H9 (cell line): ENCODE measurements at regions not wholly inside any gene's neighbourhood (a gene's known extent, or its start where the extent isn't known, plus 50 kb on each side); places are given as distances from the start of the nearest gene placed in this dataset.

Experiments used
- DNase-seq: peaks from one replicate; pipeline ENCODE4 v3.0.0-alpha.2; 2017
- H2AFZ ChIP-seq: one replicate; pipeline ENCODE4 v1.6.1; 2013; ENCODE audit warnings: mild to moderate bottlenecking, low read length, control low read depth, moderate library complexity
- H2AK5ac ChIP-seq: 2 replicates; pipeline ENCODE4 v1.6.1; 2013; ENCODE audit warnings: low read length, control low read depth, mixed read lengths; ENCODE audit not compliant: insufficient read length
- H2BK120ac ChIP-seq: one replicate; pipeline ENCODE4 v1.6.1; 2013; ENCODE audit warnings: low read depth, mild to moderate bottlenecking, low read length, control low read depth, inconsistent platforms; ENCODE audit not compliant: poor library complexity, severe bottlenecking
- H2BK12ac ChIP-seq: 2 replicates; pipeline ENCODE4 v1.6.1; 2013; ENCODE audit warnings: low read length, control low read depth, mixed read lengths, low read depth; ENCODE audit not compliant: insufficient read length
- H2BK15ac ChIP-seq: 2 replicates; pipeline ENCODE4 v1.6.1; 2013; ENCODE audit warnings: low read depth, low read length, control low read depth
- H2BK20ac ChIP-seq: one replicate; pipeline ENCODE4 v1.6.1; 2013; ENCODE audit warnings: low read depth, mild to moderate bottlenecking, low read length, control low read depth, inconsistent platforms; ENCODE audit not compliant: poor library complexity, severe bottlenecking
- H2BK5ac ChIP-seq: 2 replicates; pipeline ENCODE4 v1.6.1; 2013; ENCODE audit warnings: low read length, control low read depth, mixed read lengths; ENCODE audit not compliant: insufficient read length
- H3K14ac ChIP-seq: 2 replicates; pipeline ENCODE4 v1.6.1; 2013; ENCODE audit warnings: low read length, control low read depth; ENCODE audit not compliant: insufficient read depth
- H3K18ac ChIP-seq: 2 replicates; pipeline ENCODE4 v1.6.1; 2013; ENCODE audit warnings: low read depth, mild to moderate bottlenecking, mixed read lengths, low read length, control low read depth; ENCODE audit not compliant: insufficient read length
- H3K23ac ChIP-seq: 2 replicates; pipeline ENCODE4 v1.6.1; 2013; ENCODE audit warnings: low read length, control low read depth, mixed read lengths, low read depth; ENCODE audit not compliant: insufficient read length
- H3K23me2 ChIP-seq: 2 replicates; pipeline ENCODE4 v1.6.1; 2013; ENCODE audit warnings: low read depth, mild to moderate bottlenecking, mixed read lengths, low read length, control low read depth; ENCODE audit not compliant: insufficient read length, poor library complexity, severe bottlenecking
- H3K27ac ChIP-seq: 2 replicates; pipeline ENCODE4 v1.5.1; 2013; ENCODE audit warnings: low read length, control low read depth, mixed read lengths, low read depth; ENCODE audit not compliant: insufficient read length
- H3K27me3 ChIP-seq: 2 replicates; pipeline ENCODE4 v1.6.1; 2013; ENCODE audit warnings: low read length, control low read depth, inconsistent platforms; ENCODE audit not compliant: insufficient read depth
- H3K4ac ChIP-seq: 2 replicates; pipeline ENCODE4 v1.6.1; 2013; ENCODE audit warnings: low read depth, mild to moderate bottlenecking, control low read depth, inconsistent platforms, low read length, moderate library complexity
- H3K4me1 ChIP-seq: 2 replicates; pipeline ENCODE4 v1.6.1; 2013; ENCODE audit warnings: low read length, control low read depth, inconsistent platforms; ENCODE audit not compliant: insufficient read depth
- H3K4me2 ChIP-seq: 2 replicates; pipeline ENCODE4 v1.6.1; 2013; ENCODE audit warnings: low read length, control low read depth, mixed read lengths; ENCODE audit not compliant: insufficient read length, insufficient read depth
- H3K56ac ChIP-seq: 2 replicates; pipeline ENCODE4 v1.6.1; 2013; ENCODE audit warnings: low read depth, mild to moderate bottlenecking, mixed read lengths, low read length, control low read depth; ENCODE audit not compliant: insufficient read length
- H3K79me1 ChIP-seq: 2 replicates; pipeline ENCODE4 v1.6.1; 2013; ENCODE audit warnings: low read depth, mild to moderate bottlenecking, moderate library complexity, low read length, control low read depth, inconsistent platforms; ENCODE audit not compliant: insufficient read depth, poor library complexity, severe bottlenecking
- H3K79me2 ChIP-seq: 2 replicates; pipeline ENCODE4 v1.6.1; 2013; ENCODE audit warnings: low read length, control low read depth, inconsistent platforms; ENCODE audit not compliant: insufficient read depth
- H3K9ac ChIP-seq: 2 replicates; pipeline ENCODE4 v1.6.1; 2013; ENCODE audit warnings: low read length, control low read depth, mixed read lengths; ENCODE audit not compliant: insufficient read length; ENCODE audit errors: extremely low read depth
- H3K9me3 ChIP-seq: one replicate; pipeline ENCODE4 v1.6.1; 2013; ENCODE audit warnings: low read depth, low read length, inconsistent platforms; ENCODE audit not compliant: control insufficient read depth
- H3T11ph ChIP-seq: one replicate; pipeline ENCODE4 v1.6.1; 2013; ENCODE audit warnings: mild to moderate bottlenecking, low read length, control low read depth, inconsistent platforms
- H4K20me1 ChIP-seq: one replicate; pipeline ENCODE4 v1.6.1; 2013; ENCODE audit not compliant: control insufficient read depth, insufficient read length, insufficient read depth
- H4K5ac ChIP-seq: 2 replicates; pipeline ENCODE4 v1.6.1; 2013; ENCODE audit warnings: low read depth, mild to moderate bottlenecking, mixed read lengths, low read length, control low read depth; ENCODE audit not compliant: insufficient read length
- H4K8ac ChIP-seq: replicated peaks from 2 replicates; pipeline ENCODE4 v1.6.1; 2013; ENCODE audit warnings: low read length, control low read depth, mixed read lengths, low read depth; ENCODE audit not compliant: insufficient read length
- H4K91ac ChIP-seq: 2 replicates; pipeline ENCODE4 v1.6.1; 2013; ENCODE audit warnings: low read depth, mild to moderate bottlenecking, moderate library complexity, mixed read lengths, low read length, control low read depth; ENCODE audit not compliant: insufficient read length
- H3K27ac Mint-ChIP-seq, 3 experiments: 2 replicates in 2 of 3; 3 replicates in 1 of 3; pipeline ENCODE4 v1.8.0; 2020 to 2021; ENCODE audit warnings: mixed read lengths in 3 of 3, mild to moderate bottlenecking in 1 of 3, moderate library complexity in 1 of 3
- H3K27me3 Mint-ChIP-seq: 2 replicates; pipeline ENCODE4 v1.8.0; 2021; ENCODE audit warnings: low read depth, mild to moderate bottlenecking, moderate library complexity, mixed read lengths
- H3K36me3 Mint-ChIP-seq, 3 experiments: 2 replicates in 2 of 3; 3 replicates in 1 of 3; pipeline ENCODE4 v1.8.0; 2020 to 2021; ENCODE audit warnings: low read depth in 3 of 3, mixed read lengths in 3 of 3; ENCODE audit not compliant: insufficient read depth in 1 of 3
- H3K4me1 Mint-ChIP-seq, 2 experiments: 2 replicates each; pipeline ENCODE4 v1.8.0; 2020; ENCODE audit warnings: mixed read lengths in 2 of 2
- H3K4me3 Mint-ChIP-seq, 2 experiments: 2 replicates in 1 of 2; 3 replicates in 1 of 2; pipeline ENCODE4 v1.8.0; 2020 to 2021; ENCODE audit warnings: mild to moderate bottlenecking in 2 of 2, mixed read lengths in 2 of 2, moderate library complexity in 1 of 2
- H3K9me3 Mint-ChIP-seq, 2 experiments: 2 replicates in 1 of 2; 3 replicates in 1 of 2; pipeline ENCODE4 v1.8.0; 2020; ENCODE audit warnings: mild to moderate bottlenecking in 2 of 2, mixed read lengths in 2 of 2, moderate library complexity in 1 of 2
- CTCF ChIP-seq: fragments of 200-600 bp; sonication (generic); conservative IDR thresholded peaks from 3 replicates; pipeline ENCODE4 v1.8.0; 2021; ENCODE audit warnings: antibody characterized with exemption, mild to moderate bottlenecking
- WGBS: extraction: QIAGEN DNeasy Blood & Tissue Kit; methylation state at CpG from one replicate; pipeline ENCODE4 v1.1.7; 2013; ENCODE audit warnings: missing lambda C conversion rate, low lambda C conversion rate, mixed read lengths; ENCODE audit not compliant: insufficient read length; ENCODE audit errors: extremely low coverage; 5-methylcytosine and 5-hydroxymethylcytosine counted together

GRCh38 chr16:82488460-82488859 is 138.3 kb upstream of the CDH13 start:
- Histone ChIP-seq H2BK120ac (no peak overlapping the region), H3K4me2 (no peak overlapping the region), H3K56ac (no peak overlapping the region), H2AK5ac (no peak overlapping the region), H2BK12ac (no peak overlapping the region), H2BK20ac (no peak overlapping the region), H3K9ac (no peak overlapping the region), H4K91ac (no peak overlapping the region), H3K23me2 (no peaks in the 10 kb centered on the region), H2BK5ac (no peak overlapping the region), H3K23ac (no peak overlapping the region), H2BK15ac (no peak overlapping the region), H3K9me3 (no peaks in the 10 kb centered on the region), H3T11ph (no peak overlapping the region), H2AFZ (no peak overlapping the region), H3K27ac (no peak overlapping the region), H3K4me1 (no peaks in the 10 kb centered on the region), H3K79me2 (no peaks in the 10 kb centered on the region), H3K27me3 (no peaks in the 10 kb centered on the region), H4K5ac (no peak overlapping the region), H3K14ac (no peak overlapping the region), H4K20me1 (no peaks in the 10 kb centered on the region), H4K8ac (no peak overlapping the region), H3K79me1 (no peaks in the 10 kb centered on the region), H3K18ac (no peak overlapping the region), H3K4ac (no peak overlapping the region)
- Mint-ChIP-seq H3K27ac (no peak overlapping the region), H3K4me3 (no peak overlapping the region), H3K9me3 (no peaks in the 10 kb centered on the region; a peak in 2 of 5 replicates), H3K27me3 (peaks cover 4% of the 10 kb centered on the region), H3K4me1 (no peaks in the 10 kb centered on the region), H3K36me3 (no peaks in the 10 kb centered on the region)
- TF ChIP-seq CTCF, result no peak
- WGBS, result no CpG with 5 or more reads among the region's 4 CpGs
- DNase-seq, result no peak
